SK-N-SH (cell line): ENCODE measurements at regions not wholly inside any gene's neighbourhood (a gene's known extent, or its start where the extent isn't known, plus 50 kb on each side); places are given as distances from the start of the nearest gene placed in this dataset.

Experiments used
- CTCF ChIA-PET: fragments of 300-600, 350-600 bp; formaldehyde crosslinking; extraction: SDS; loops from one replicate; lab custom pipeline; 2021; lab: Yijun Ruan, JAX
- POLR2A ChIA-PET: fragments of 350-600 bp; sonication (Branson Sonifier 250); formaldehyde crosslinking; extraction: SDS; loops from one replicate; lab custom pipeline; 2020; ENCODE audit warnings: antibody characterized with exemption, inconsistent platforms; lab: Yijun Ruan, JAX
- DNase-seq: peaks from one replicate; pipeline ENCODE4 v3.0.0; 2012
- H2AFZ ChIP-seq: fragments of 200-600 bp; sonication (generic); 2 replicates; pipeline ENCODE4 v1.8.1; 2016; ENCODE audit warnings: antibody characterized with exemption, mild to moderate bottlenecking, low read depth
- H3F3A ChIP-seq: fragments of 200-600 bp; sonication (generic); replicated peaks from 2 replicates; pipeline ENCODE3; 2016; ENCODE audit warnings: antibody characterized with exemption, mild to moderate bottlenecking; ENCODE audit not compliant: insufficient read depth
- H3K27ac ChIP-seq, 2 experiments: fragments of 200-500 bp in 1 of 2; fragments of 200-600 bp in 1 of 2; sonication (Bioruptor generic) in 1 of 2; sonication (generic), shearing (Covaris generic) in 1 of 2; 2 replicates each; pipeline versions ENCODE4 v1.5.1 to v1.6.1; 2014 to 2016; ENCODE audit warnings: low read depth in 2 of 2, inconsistent platforms in 1 of 2, low read length in 1 of 2, mild to moderate bottlenecking in 1 of 2, mixed read lengths in 1 of 2
- H3K27me3 ChIP-seq: fragments of 200-600 bp; sonication (generic), shearing (Covaris generic); 2 replicates; pipeline ENCODE4 v1.6.1; 2016; ENCODE audit warnings: mixed run types; ENCODE audit not compliant: insufficient read depth
- H3K36me3 ChIP-seq, 2 experiments: fragments of 200-500 bp in 1 of 2; fragments of 200-600 bp in 1 of 2; sonication (Bioruptor generic) in 1 of 2; sonication (generic) in 1 of 2; replicated peaks in 1 of 2; 2 replicates each; pipeline versions ENCODE3 to v1.5.1; 2014 to 2016; ENCODE audit warnings: low read length in 1 of 2, mild to moderate bottlenecking in 1 of 2; ENCODE audit not compliant: insufficient read depth in 2 of 2, control insufficient read depth in 1 of 2
- H3K4me1 ChIP-seq, 2 experiments: fragments of 200-500 bp in 1 of 2; fragments of 200-600 bp in 1 of 2; sonication (Bioruptor generic) in 1 of 2; sonication (generic), shearing (Covaris generic) in 1 of 2; 2 replicates each; pipeline versions ENCODE4 v1.5.1 to v1.6.1; 2014 to 2016; ENCODE audit warnings: low read depth in 1 of 2, low read length in 1 of 2, mixed run types in 1 of 2; ENCODE audit not compliant: insufficient read depth in 2 of 2, control insufficient read depth in 1 of 2
- H3K4me2 ChIP-seq: fragments of 200-600 bp; sonication (generic), shearing (Covaris generic); 2 replicates; pipeline ENCODE4 v1.6.1; 2017; ENCODE audit warnings: mixed run types
- H3K4me3 ChIP-seq, 2 experiments: fragments of 200-500 bp in 1 of 2; fragments of 200-600 bp in 1 of 2; sonication (Bioruptor generic) in 1 of 2; sonication (generic), shearing (Covaris generic) in 1 of 2; 2 replicates each; pipeline versions ENCODE4 v1.5.1 to v1.8.1; 2014 to 2016; ENCODE audit warnings: low read depth in 2 of 2, inconsistent platforms in 1 of 2, low read length in 1 of 2, mild to moderate bottlenecking in 1 of 2, mixed read lengths in 1 of 2, moderate library complexity in 1 of 2
- H3K79me2 ChIP-seq: fragments of 200-600 bp; sonication (generic); 2 replicates; pipeline ENCODE4 v1.8.1; 2017; ENCODE audit warnings: mild to moderate bottlenecking; ENCODE audit not compliant: insufficient read depth
- H3K9ac ChIP-seq: fragments of 200-600 bp; sonication (generic); 2 replicates; pipeline ENCODE4 v1.6.1; 2017; ENCODE audit warnings: mixed run types
- H3K9me2 ChIP-seq: fragments of 200-600 bp; sonication (generic); 2 replicates; pipeline ENCODE4 v1.6.1; 2017; ENCODE audit warnings: mixed run types
- H3K9me3 ChIP-seq: fragments of 200-600 bp; sonication (generic); 2 replicates; pipeline ENCODE4 v1.6.1; 2017; ENCODE audit warnings: mixed run types, mild to moderate bottlenecking, moderate library complexity
- H4K20me1 ChIP-seq: fragments of 200-600 bp; sonication (generic); 2 replicates; pipeline ENCODE4 v1.6.1; 2017; ENCODE audit warnings: mild to moderate bottlenecking, mixed run types; ENCODE audit not compliant: insufficient read depth
- CHD2 ChIP-seq: fragments of 150-350 bp; IDR thresholded peaks from 2 replicates; pipeline ENCODE4 v1.6.1; 2018; ENCODE audit warnings: low read length; ENCODE audit not compliant: partially characterized antibody
- EP300 ChIP-seq, 2 experiments: IDR thresholded peaks; 2 replicates each; pipeline versions ENCODE4 v1.4.0 to v1.6.1; 2012; ENCODE audit warnings: borderline replicate concordance in 1 of 2, low read depth in 1 of 2, low read length in 1 of 2
- FOSL2 ChIP-seq: IDR thresholded peaks from 2 replicates; pipeline ENCODE4 v1.4.0; 2012; ENCODE audit warnings: low read depth, mild to moderate bottlenecking, moderate library complexity, borderline replicate concordance
- FOXJ3 ChIP-seq: sonication (generic); formaldehyde crosslinking; IDR thresholded peaks from 2 replicates; pipeline ENCODE4 v1.5.1; 2020; ENCODE audit warnings: mild to moderate bottlenecking, missing genetic modification reagents
- FOXM1 ChIP-seq: IDR thresholded peaks from 2 replicates; pipeline ENCODE4 v1.4.0; 2012; ENCODE audit warnings: low read depth, mild to moderate bottlenecking
- GATA2 ChIP-seq: sonication (generic); formaldehyde crosslinking; IDR thresholded peaks from 2 replicates; pipeline ENCODE4 v1.5.0; 2020; ENCODE audit warnings: mild to moderate bottlenecking, missing genetic modification reagents
- JUND ChIP-seq: IDR thresholded peaks from 2 replicates; pipeline ENCODE4 v1.4.0; 2012
- NRF1 ChIP-seq: IDR thresholded peaks from 2 replicates; pipeline ENCODE4 v1.6.1; 2012; ENCODE audit warnings: low read depth, mild to moderate bottlenecking, low read length
- POLR2AphosphoS5 ChIP-seq: IDR thresholded peaks from 2 replicates; pipeline ENCODE4 v1.6.1; 2012; ENCODE audit warnings: low read depth, low read length
- RAD21 ChIP-seq: IDR thresholded peaks from 2 replicates; pipeline ENCODE4 v1.6.1; 2012; ENCODE audit warnings: mild to moderate bottlenecking, low read length
- RXRA ChIP-seq: IDR thresholded peaks from 2 replicates; pipeline ENCODE4 v1.4.0; 2012; ENCODE audit warnings: low read depth, mild to moderate bottlenecking, borderline replicate concordance
- TEAD4 ChIP-seq: IDR thresholded peaks from 2 replicates; pipeline ENCODE4 v1.4.0; 2012; ENCODE audit warnings: mild to moderate bottlenecking, borderline replicate concordance; ENCODE audit not compliant: insufficient read depth
- YY1 ChIP-seq: IDR thresholded peaks from 2 replicates; pipeline ENCODE4 v1.4.0; 2012; ENCODE audit warnings: low read depth, mild to moderate bottlenecking
- WGBS: methylation state at CpG from one replicate; pipeline ENCODE4 v1.1.6; 2017; ENCODE audit warnings: low lambda C conversion rate; 5-methylcytosine and 5-hydroxymethylcytosine counted together
- TF ChIP-seq, protein P1 (sequence below): fragments of 150-350 bp; IDR thresholded peaks from 2 replicates; pipeline ENCODE4 v1.6.1; 2017; ENCODE audit warnings: antibody characterized with exemption, low read length, low read depth, borderline replicate concordance
- TF ChIP-seq, protein P2 (sequence below): fragments of 150-350 bp; IDR thresholded peaks from 2 replicates; pipeline ENCODE4 v1.6.1; 2016; ENCODE audit warnings: mild to moderate bottlenecking, low read depth, low read length
- TF ChIP-seq, protein P3 (sequence below): IDR thresholded peaks from 2 replicates; pipeline ENCODE4 v1.4.0; 2012; ENCODE audit warnings: low read depth, borderline replicate concordance
- TF ChIP-seq, protein P4 (sequence below): IDR thresholded peaks from 2 replicates; pipeline ENCODE4 v1.4.0; 2012; ENCODE audit warnings: low read depth, borderline replicate concordance
- TF ChIP-seq, protein P5 (sequence below): fragments of 200-600 bp; sonication (generic); IDR thresholded peaks from 2 replicates; pipeline ENCODE4 v1.6.1; 2017; ENCODE audit warnings: antibody characterized with exemption, mild to moderate bottlenecking, moderate library complexity
- TF ChIP-seq, protein P6 (sequence below): IDR thresholded peaks from 2 replicates; pipeline ENCODE4; 2012

DNA sequence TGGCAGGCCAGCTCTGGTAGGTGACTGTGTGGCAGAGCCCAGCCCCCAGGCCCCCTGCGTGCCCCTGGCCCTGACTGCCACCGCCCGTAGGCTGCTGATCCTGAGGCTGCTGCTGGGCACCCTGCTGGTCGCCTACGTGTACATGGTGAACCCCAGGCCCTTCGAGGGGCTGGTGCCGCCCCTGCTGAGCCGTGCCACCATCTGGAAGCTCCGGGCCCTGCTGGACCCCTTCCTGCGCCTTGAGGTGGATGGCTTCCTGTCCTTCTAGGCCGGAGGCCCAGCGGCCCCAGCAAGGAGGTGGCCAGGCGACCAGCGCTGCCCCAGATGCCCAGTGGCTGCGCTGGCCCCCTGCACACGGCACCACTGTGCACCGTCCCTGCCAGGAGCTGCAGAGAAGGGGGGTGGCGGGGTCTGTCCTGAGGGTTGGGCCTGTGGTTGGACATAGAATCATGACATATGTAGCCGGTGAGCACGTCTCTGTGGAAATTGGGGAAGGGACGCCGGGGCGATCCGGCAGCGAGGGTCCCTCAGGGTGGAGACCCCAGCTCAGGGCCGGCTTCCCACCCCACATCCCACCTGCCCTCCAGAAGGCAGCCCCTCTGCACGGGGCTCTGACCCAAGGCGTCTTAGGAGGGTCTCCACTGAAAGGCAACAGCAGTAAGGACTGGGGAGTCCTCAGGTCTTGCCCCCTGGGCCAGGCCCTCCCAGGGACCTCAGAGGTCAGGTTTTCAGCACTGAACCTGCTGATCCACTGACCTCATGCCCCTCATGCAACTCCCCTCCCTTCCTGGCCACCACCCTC, 185.4 kb downstream of the IGLL1 start:
- no peak for DNase-seq
- Histone ChIP-seq H3K4me1 (peaks cover 0 to 22% of the 10 kb centered on the region in 2 experiments; a peak in 1 of 4 replicates), H3F3A (no peaks in the 10 kb centered on the region), H2AFZ (no peak overlapping the region), H3K79me2 (no peaks in the 10 kb centered on the region), H4K20me1 (no peaks in the 10 kb centered on the region), H3K9ac (no peak overlapping the region)
- TF ChIP-seq FOSL2 = no peak
- TF ChIP-seq, protein P1, sequence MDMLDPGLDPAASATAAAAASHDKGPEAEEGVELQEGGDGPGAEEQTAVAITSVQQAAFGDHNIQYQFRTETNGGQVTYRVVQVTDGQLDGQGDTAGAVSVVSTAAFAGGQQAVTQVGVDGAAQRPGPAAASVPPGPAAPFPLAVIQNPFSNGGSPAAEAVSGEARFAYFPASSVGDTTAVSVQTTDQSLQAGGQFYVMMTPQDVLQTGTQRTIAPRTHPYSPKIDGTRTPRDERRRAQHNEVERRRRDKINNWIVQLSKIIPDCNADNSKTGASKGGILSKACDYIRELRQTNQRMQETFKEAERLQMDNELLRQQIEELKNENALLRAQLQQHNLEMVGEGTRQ = no peak
- no peak for TF ChIP-seq RAD21
- no peak for TF ChIP-seq YY1
- TF ChIP-seq CHD2 = no peak
- no peak for TF ChIP-seq NRF1
- TF ChIP-seq POLR2AphosphoS5 = no peak
- no peak for TF ChIP-seq FOXJ3 (CRISPR knock-in tag)
- TF ChIP-seq, protein P2, sequence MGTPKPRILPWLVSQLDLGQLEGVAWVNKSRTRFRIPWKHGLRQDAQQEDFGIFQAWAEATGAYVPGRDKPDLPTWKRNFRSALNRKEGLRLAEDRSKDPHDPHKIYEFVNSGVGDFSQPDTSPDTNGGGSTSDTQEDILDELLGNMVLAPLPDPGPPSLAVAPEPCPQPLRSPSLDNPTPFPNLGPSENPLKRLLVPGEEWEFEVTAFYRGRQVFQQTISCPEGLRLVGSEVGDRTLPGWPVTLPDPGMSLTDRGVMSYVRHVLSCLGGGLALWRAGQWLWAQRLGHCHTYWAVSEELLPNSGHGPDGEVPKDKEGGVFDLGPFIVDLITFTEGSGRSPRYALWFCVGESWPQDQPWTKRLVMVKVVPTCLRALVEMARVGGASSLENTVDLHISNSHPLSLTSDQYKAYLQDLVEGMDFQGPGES = no peak
- TF ChIP-seq, protein P3, sequence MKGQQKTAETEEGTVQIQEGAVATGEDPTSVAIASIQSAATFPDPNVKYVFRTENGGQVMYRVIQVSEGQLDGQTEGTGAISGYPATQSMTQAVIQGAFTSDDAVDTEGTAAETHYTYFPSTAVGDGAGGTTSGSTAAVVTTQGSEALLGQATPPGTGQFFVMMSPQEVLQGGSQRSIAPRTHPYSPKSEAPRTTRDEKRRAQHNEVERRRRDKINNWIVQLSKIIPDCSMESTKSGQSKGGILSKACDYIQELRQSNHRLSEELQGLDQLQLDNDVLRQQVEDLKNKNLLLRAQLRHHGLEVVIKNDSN = no peak
- TF ChIP-seq, protein P4, sequence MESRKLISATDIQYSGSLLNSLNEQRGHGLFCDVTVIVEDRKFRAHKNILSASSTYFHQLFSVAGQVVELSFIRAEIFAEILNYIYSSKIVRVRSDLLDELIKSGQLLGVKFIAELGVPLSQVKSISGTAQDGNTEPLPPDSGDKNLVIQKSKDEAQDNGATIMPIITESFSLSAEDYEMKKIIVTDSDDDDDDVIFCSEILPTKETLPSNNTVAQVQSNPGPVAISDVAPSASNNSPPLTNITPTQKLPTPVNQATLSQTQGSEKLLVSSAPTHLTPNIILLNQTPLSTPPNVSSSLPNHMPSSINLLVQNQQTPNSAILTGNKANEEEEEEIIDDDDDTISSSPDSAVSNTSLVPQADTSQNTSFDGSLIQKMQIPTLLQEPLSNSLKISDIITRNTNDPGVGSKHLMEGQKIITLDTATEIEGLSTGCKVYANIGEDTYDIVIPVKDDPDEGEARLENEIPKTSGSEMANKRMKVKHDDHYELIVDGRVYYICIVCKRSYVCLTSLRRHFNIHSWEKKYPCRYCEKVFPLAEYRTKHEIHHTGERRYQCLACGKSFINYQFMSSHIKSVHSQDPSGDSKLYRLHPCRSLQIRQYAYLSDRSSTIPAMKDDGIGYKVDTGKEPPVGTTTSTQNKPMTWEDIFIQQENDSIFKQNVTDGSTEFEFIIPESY = no peak
- no peak for TF ChIP-seq JUND
- TF ChIP-seq, protein P5, sequence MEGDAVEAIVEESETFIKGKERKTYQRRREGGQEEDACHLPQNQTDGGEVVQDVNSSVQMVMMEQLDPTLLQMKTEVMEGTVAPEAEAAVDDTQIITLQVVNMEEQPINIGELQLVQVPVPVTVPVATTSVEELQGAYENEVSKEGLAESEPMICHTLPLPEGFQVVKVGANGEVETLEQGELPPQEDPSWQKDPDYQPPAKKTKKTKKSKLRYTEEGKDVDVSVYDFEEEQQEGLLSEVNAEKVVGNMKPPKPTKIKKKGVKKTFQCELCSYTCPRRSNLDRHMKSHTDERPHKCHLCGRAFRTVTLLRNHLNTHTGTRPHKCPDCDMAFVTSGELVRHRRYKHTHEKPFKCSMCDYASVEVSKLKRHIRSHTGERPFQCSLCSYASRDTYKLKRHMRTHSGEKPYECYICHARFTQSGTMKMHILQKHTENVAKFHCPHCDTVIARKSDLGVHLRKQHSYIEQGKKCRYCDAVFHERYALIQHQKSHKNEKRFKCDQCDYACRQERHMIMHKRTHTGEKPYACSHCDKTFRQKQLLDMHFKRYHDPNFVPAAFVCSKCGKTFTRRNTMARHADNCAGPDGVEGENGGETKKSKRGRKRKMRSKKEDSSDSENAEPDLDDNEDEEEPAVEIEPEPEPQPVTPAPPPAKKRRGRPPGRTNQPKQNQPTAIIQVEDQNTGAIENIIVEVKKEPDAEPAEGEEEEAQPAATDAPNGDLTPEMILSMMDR = no peak
- no peak for TF ChIP-seq FOXM1
- TF ChIP-seq GATA2 (CRISPR knock-in tag) = no peak
- TF ChIP-seq EP300 (IDR thresholded peaks at IDR 0.05; ENCODE audit: borderline replicate concordance in 1 of 2, low read depth in 1 of 2, low read length in 1 of 2) = no peak
- TF ChIP-seq RXRA = no peak
- no peak for TF ChIP-seq TEAD4
- TF ChIP-seq, protein P6, sequence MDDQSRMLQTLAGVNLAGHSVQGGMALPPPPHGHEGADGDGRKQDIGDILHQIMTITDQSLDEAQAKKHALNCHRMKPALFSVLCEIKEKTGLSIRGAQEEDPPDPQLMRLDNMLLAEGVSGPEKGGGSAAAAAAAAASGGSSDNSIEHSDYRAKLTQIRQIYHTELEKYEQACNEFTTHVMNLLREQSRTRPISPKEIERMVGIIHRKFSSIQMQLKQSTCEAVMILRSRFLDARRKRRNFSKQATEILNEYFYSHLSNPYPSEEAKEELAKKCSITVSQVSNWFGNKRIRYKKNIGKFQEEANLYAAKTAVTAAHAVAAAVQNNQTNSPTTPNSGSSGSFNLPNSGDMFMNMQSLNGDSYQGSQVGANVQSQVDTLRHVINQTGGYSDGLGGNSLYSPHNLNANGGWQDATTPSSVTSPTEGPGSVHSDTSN = no peak
- TF ChIP-seq, all 33 proteins: peak for 0
- Histone ChIP-seq H3K4me3 (no peak overlapping the region), H3K36me3 (no peaks in the 10 kb centered on the region), H3K4me2 (no peak overlapping the region), H3K27ac (no peak overlapping the region), H3K27me3 (no peaks in the 10 kb centered on the region), H3K9me2 (no peaks in the 10 kb centered on the region), H3K9me3 (no peaks in the 10 kb centered on the region)
- ChIA-PET POLR2A (no interaction called here), CTCF (interaction anchor here (1.6 to 2.7 kb wide), 4 partner anchors 9 to 197 kb away, joined by 7 to 14 read pairs (median 10); no protein-coding TSS in a partner anchor)
- WGBS = 100% methylated on average over 3 of the region's 28 CpGs
